ENCODE measurements at regions not wholly inside any gene's neighbourhood (a gene's known extent, or its start where the extent isn't known, plus 50 kb on each side); places are given as distances from the start of the nearest gene placed in this dataset.
"Not testable (repeated sequence)": the region's sequence is repeated elsewhere in the genome, so short reads cannot be mapped to it uniquely, and the experiment has no call there.

DNA sequence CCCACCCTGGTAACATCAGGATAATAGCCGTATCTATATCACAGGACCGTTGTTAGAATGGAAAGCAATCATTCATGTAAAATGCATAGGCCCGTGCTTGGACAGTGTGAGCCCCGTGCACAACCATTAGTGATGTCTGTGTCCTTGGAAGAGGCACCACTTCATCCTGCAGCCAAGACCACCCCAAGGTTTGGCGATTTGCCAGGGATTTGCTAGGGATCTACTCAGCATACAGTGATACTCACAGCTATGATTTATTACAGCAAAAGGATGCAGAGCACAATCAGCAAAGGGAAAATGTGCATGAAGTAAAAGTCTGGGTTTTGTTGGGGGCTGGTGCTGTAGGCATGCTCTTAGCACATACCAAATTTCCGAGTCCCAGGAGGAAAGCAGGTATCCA, 115.9 kb upstream of the PHACTR3 start:
- H3K4me1 ChIP-seq (ENCODE audit: insufficient read depth); H3K4me3 ChIP-seq (ENCODE audit: low read depth, low read length); H3K27ac ChIP-seq (ENCODE audit: low read depth); H3K36me3 ChIP-seq (ENCODE audit: insufficient read depth): not testable (repeated sequence)
- WGBS, result 34% methylated on average over 6 of the region's 6 CpGs
- DNase-seq (ENCODE audit: extremely low spot score), result peak; percentile 23

DNA sequence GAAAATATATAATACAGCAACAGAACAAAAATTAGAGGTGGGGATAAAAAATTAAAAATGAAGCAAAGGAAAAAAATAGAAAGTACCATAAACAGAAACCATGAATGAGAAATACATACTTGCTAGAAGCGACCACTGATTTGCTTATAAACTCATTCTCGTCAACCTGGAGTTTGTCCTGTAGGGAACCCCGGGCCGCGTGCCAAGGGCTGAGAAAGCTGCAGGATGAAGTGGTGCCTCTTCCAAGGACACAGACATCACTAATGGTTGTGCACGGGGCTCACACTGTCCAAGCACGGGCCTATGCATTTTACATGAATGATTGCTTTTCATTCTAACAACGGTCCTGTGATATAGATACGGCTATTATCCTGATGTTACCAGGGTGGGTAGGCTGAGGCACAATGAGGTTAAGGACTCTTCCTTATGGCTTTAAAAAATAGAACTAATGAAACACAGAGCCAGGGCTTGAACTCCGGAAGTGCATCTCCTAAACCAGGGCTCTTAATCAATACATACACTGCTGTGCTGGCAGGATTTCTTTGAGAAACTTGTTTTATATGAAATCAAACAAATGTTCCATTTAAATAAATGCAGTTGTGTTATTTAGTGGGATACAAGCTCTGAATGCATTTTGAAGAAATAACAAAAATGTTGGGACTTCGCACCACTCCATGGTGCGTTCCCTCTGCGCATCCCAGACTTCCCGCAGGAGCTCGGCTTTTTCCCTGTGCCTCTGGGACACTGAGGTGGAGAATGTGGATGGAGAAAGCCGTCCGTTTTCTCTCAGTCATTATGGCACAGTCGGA, 113.9 kb upstream of the PHACTR3 start:
- not testable (repeated sequence) for DNase-seq (ENCODE audit: extremely low spot score); H3K4me1 ChIP-seq (ENCODE audit: insufficient read depth); H3K36me3 ChIP-seq (ENCODE audit: insufficient read depth); H3K4me3 ChIP-seq (ENCODE audit: low read depth, low read length); H3K27ac ChIP-seq (ENCODE audit: low read depth)
- WGBS, result 66% methylated on average over 18 of the region's 18 CpGs

DNA sequence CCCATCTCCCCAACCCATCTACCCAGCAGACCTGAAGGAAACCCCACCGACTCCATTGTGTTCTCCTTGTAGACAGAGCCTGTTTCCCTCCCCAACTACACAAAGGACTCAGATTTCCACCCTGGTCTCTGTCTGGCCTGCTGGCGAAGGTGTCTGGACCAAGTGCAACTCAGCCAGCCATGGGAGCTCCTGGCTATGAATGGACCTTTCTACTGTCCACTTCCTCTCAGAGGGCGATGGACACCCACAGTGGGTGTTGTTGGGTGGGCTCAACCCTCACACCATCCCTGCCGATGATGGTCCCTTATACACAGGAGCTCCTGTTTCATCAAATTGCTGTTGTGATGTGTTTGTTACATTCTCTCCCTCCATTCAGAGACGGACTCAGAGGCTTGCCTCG, 112.5 kb upstream of the PHACTR3 start:
- H3K36me3 ChIP-seq (ENCODE audit: insufficient read depth), result no peaks in the 10 kb centered on the region
- no peak overlapping the region for H3K4me3 ChIP-seq (ENCODE audit: low read depth, low read length)
- no peaks in the 10 kb centered on the region for H3K4me1 ChIP-seq (ENCODE audit: insufficient read depth)
- WGBS, result 94% methylated on average over 6 of the region's 6 CpGs
- no peak overlapping the region for H3K27ac ChIP-seq (ENCODE audit: low read depth)
- no peak for DNase-seq (ENCODE audit: extremely low spot score)

GRCh38 chr20:59493926-59494325, 110.4 kb upstream of the PHACTR3 start:
- WGBS, result 90% methylated on average over 5 of the region's 5 CpGs
- Histone ChIP-seq H3K4me1 (ENCODE audit: insufficient read depth) (no peaks in the 10 kb centered on the region), H3K27ac (ENCODE audit: low read depth) (no peak overlapping the region), H3K4me3 (ENCODE audit: low read depth, low read length) (no peak overlapping the region), H3K36me3 (ENCODE audit: insufficient read depth) (no peaks in the 10 kb centered on the region)
- DNase-seq (ENCODE audit: extremely low spot score), result no peak

DNA sequence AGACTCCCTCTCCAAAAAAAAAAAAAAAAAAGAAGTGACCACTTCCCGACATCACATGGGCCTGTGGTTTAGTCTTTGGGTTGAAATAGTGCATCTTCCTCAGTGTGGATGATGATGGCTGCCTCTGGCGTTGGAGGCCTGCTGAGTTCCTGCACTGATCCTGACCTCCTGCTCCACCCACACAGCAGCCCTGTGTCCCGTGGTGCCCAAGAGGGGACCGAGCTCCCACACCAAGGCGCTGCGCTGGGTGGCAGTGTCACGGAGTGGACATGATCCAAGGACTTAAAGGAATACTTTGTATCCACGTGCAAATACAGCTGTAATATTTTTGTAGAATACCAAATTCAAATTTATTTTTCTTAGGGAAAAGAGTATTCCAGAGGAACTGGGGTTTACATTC, 109.2 kb upstream of the PHACTR3 start:
- no peaks in the 10 kb centered on the region for H3K4me1 ChIP-seq (ENCODE audit: insufficient read depth)
- WGBS, result 80% methylated on average over 8 of the region's 8 CpGs
- no peaks in the 10 kb centered on the region for H3K36me3 ChIP-seq (ENCODE audit: insufficient read depth)

DNA sequence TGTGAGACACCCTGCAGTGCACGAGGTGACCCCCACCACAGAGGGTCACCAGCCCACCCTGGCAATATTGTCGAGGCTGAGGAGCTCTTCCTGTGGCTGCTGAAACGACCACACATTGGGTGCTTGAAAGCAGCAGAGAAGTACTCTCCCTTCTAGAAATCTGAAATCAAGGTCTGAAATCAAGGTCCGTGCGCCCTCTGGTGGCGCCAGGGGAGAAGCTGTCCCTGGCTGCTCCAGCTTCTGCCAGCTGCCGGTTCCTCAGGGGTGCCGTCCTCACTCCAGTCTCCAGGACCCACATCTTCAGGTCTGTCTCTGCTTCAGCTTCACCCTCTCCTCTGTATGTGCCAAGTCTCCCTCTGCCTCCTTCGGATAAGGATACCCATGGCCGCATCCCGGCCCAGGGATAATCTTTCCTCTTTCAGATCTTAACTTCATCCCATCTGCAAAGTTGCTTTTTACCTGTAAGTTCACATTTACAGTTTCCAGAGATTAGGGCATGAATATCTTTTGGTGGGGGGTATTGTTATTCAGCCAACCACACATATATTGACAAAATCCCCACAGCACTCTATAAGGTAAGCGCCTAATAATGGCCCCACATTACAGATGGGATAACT, 108.3 kb upstream of the PHACTR3 start:
- DNase-seq (ENCODE audit: extremely low spot score), result peak; percentile 50
- no peak overlapping the region for H3K27ac ChIP-seq (ENCODE audit: low read depth)
- no peaks in the 10 kb centered on the region for H3K4me1 ChIP-seq (ENCODE audit: insufficient read depth)
- WGBS, result 11% methylated on average over 12 of the region's 12 CpGs
- H3K36me3 ChIP-seq (ENCODE audit: insufficient read depth), result no peaks in the 10 kb centered on the region
- H3K4me3 ChIP-seq (ENCODE audit: low read depth, low read length), result no peak overlapping the region

More for the DNA sequence above, 109.2 kb upstream of the PHACTR3 start:
- H3K27ac ChIP-seq (ENCODE audit: low read depth), result no peak overlapping the region
- H3K4me3 ChIP-seq (ENCODE audit: low read depth, low read length), result no peak overlapping the region
- no peak for DNase-seq (ENCODE audit: extremely low spot score)

DNA sequence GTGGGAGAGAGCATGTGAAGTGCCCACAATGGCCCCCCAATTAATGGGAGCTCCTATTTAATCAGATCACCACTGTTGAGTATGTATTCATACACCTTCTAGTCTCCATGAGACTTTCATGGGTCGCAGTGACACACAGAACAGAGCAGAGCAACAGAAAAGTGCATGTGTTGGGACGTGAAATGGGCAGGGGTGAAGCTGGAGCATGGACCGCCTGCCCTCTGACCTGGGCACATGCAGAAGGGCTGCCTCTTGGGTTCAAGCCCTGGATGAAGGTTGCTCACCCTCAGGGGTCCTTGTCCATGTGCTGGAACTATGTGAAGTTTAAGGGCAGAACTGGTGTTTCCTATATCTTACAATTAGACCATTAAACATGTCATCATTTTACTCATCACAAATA, 106.0 kb upstream of the PHACTR3 start:
- Histone ChIP-seq H3K27ac (ENCODE audit: low read depth) (no peak overlapping the region), H3K36me3 (ENCODE audit: insufficient read depth) (no peaks in the 10 kb centered on the region), H3K4me3 (ENCODE audit: low read depth, low read length) (no peak overlapping the region), H3K4me1 (ENCODE audit: insufficient read depth) (no peaks in the 10 kb centered on the region)
- DNase-seq (ENCODE audit: extremely low spot score), result no peak
- 87% methylated on average over 3 of the region's 3 CpGs for WGBS

DNA sequence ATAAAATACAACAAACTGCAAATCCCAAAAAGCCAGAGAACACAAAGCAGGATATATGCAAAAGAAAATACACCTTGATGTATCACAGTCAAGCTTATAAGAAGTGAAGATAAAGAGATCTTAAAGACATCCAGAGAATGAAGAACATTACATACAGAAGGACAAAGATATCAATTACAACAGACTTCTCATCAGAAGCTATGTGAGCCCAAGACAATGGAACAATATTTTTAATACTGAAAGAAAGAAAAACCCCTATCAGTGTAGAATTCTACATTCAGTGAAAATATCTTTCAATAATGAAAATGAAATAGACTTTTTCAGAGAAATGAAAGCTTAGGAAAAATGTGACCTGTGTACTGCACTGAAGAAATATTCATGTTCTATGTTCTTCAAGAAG, 104.5 kb upstream of the PHACTR3 start:
- no peak for DNase-seq (ENCODE audit: extremely low spot score)
- Histone ChIP-seq H3K4me1 (ENCODE audit: insufficient read depth) (no peaks in the 10 kb centered on the region), H3K4me3 (ENCODE audit: low read depth, low read length) (no peak overlapping the region), H3K27ac (ENCODE audit: low read depth) (no peak overlapping the region), H3K36me3 (ENCODE audit: insufficient read depth) (no peaks in the 10 kb centered on the region)

GRCh38 chr20:59508729-59509128, 95.6 kb upstream of the PHACTR3 start:
- Histone ChIP-seq H3K27ac (ENCODE audit: low read depth) (no peak overlapping the region), H3K4me3 (ENCODE audit: low read depth, low read length) (no peak overlapping the region), H3K36me3 (ENCODE audit: insufficient read depth) (no peaks in the 10 kb centered on the region), H3K4me1 (ENCODE audit: insufficient read depth) (no peaks in the 10 kb centered on the region)
- WGBS, result 64% methylated on average over 3 of the region's 3 CpGs
- DNase-seq (ENCODE audit: extremely low spot score), result no peak

GRCh38 chr20:59512651-59513050, 91.7 kb upstream of the PHACTR3 start:
- 69% methylated on average over 5 of the region's 5 CpGs for WGBS
- Histone ChIP-seq H3K36me3 (ENCODE audit: insufficient read depth) (no peaks in the 10 kb centered on the region), H3K27ac (ENCODE audit: low read depth) (no peak overlapping the region), H3K4me1 (ENCODE audit: insufficient read depth) (no peaks in the 10 kb centered on the region), H3K4me3 (ENCODE audit: low read depth, low read length) (no peak overlapping the region)
- no peak for DNase-seq (ENCODE audit: extremely low spot score)

GRCh38 chr20:59514554-59514953, 89.8 kb upstream of the PHACTR3 start:
- Histone ChIP-seq H3K4me3 (ENCODE audit: low read depth, low read length) (no peak overlapping the region), H3K27ac (ENCODE audit: low read depth) (no peak overlapping the region), H3K36me3 (ENCODE audit: insufficient read depth) (no peaks in the 10 kb centered on the region), H3K4me1 (ENCODE audit: insufficient read depth) (no peaks in the 10 kb centered on the region)
- WGBS, result 67% methylated on average over 5 of the region's 5 CpGs
- DNase-seq (ENCODE audit: extremely low spot score), result no peak

DNA sequence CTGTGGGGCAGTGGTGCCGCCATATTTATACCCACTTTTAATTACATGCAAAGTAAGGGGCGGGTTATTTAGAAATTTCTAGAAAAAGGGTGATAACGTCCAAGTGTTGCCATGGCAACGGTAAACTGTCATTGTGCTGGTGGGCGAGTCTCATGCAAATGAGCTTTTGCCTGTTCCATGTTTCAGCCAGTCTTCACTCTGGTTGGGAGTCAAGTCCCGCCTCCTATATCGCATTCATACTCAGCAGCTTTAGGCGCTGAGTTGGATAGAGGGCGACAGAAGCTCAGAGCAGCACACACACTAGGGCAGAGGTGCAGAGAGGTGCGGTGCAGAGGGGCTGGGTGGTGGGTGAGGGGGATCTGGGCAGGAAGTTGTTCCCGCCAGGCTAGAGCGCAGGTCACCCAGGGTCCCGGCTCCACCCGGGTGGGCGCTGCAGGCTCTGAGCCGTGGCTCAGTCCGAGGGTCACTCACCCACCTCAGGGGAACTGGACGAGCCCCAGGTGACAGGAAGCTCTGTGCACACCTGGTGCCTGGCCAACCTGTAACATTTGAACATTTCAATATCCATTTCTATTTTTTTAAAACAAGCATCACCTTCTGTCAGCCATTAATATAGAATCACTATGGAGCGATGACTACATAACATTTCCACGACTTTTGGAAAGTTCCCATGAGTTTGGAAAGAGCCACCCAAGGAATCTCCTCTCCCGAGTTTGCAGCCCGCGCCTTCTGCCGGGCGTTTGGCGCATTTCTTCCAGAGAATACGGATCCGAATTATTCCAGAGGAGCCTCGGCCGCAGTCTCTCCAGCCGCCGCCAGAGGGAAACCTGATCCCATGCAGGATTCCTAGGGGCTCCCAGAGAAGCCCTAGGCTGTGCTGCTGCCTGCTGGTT, 89.1 kb upstream of the PHACTR3 start:
- Histone ChIP-seq H3K4me1 (ENCODE audit: insufficient read depth) (no peaks in the 10 kb centered on the region), H3K27ac (ENCODE audit: low read depth) (no peak overlapping the region), H3K4me3 (ENCODE audit: low read depth, low read length) (no peak overlapping the region), H3K36me3 (ENCODE audit: insufficient read depth) (no peaks in the 10 kb centered on the region)
- 23% methylated on average over 32 of the region's 32 CpGs for WGBS
- DNase-seq (ENCODE audit: extremely low spot score), result peak; percentile 18

- Histone ChIP-seq H3K36me3 (ENCODE audit: insufficient read depth) (no peaks in the 10 kb centered on the region), H3K4me3 (ENCODE audit: low read depth, low read length) (no peak overlapping the region), H3K4me1 (ENCODE audit: insufficient read depth) (no peaks in the 10 kb centered on the region), H3K27ac (ENCODE audit: low read depth) (no peak overlapping the region)
- no peak for DNase-seq (ENCODE audit: extremely low spot score)
- WGBS, result 39% methylated on average over 3 of the region's 3 CpGs
These were observed 88.5 kb upstream of the PHACTR3 start for GRCh38 chr20:59515906-59516209.
